GM19438 (cell line): ENCODE measurements at regions not wholly inside any gene's neighbourhood (a gene's known extent, or its start where the extent isn't known, plus 50 kb on each side); places are given as distances from the start of the nearest gene placed in this dataset.

ENCODE experiments used
- ATAC-seq: cut with Tn5 transposase; IDR thresholded peaks from one replicate; pipeline ENCODE4 v1.9.1; 2021; ENCODE audit warnings: low read depth; ENCODE audit not compliant: unreplicated experiment

GRCh38 chr9:23496489-23497136 lies 329.4 kb downstream of the ELAVL2 start:
- ATAC-seq: no peak

GRCh38 chr9:23497137-23497504 lies 328.9 kb downstream of the ELAVL2 start:
- no peak for ATAC-seq

DNA sequence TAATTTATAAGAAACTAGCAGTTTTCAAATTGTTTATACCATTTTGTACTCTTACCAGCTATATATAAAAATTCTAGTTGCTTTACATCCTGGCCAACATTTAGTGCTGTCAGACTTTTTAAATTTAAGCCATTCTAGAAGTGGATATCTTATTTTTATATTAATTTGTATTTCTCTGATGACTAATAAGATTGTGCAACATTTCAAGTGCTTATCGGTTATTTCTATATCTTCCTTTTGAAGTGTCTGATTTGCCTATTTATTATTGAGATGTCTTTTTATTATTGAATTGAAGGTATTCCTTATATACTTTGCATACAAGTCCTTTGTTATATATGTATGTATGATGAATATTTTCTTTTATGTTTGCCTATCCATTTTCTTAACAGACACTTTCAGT lies 324.0 kb downstream of the ELAVL2 start:
- no peak for ATAC-seq

GRCh38 chr9:23522952-23523351 lies 303.1 kb downstream of the ELAVL2 start:
- ATAC-seq: no peak

DNA sequence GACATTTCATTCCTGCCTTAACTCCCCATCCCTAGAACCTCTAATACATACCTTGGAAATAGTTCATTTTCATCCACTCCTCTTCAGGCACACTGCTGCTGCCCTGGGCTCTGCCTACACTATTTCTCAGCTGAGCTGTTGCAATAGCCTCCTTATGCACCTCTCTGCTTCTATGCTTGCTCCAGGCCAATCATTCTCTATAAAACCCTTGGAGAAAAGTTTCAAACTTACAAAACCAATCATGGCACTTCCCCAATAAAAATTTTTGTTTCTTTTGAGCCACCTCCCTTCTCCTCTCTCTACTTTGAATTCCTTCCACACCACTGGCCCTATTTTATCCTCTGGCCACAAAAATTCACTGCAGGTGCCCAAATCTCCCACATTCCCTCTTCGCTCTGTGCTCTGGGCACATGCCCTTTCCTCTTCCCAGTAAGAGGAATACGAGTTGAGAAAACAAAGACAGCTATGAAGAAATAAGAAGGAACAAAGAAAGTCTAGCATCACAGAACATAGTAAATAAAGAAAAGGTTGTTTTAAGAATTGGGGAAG lies 301.4 kb downstream of the ELAVL2 start:
- ATAC-seq: no peak

DNA sequence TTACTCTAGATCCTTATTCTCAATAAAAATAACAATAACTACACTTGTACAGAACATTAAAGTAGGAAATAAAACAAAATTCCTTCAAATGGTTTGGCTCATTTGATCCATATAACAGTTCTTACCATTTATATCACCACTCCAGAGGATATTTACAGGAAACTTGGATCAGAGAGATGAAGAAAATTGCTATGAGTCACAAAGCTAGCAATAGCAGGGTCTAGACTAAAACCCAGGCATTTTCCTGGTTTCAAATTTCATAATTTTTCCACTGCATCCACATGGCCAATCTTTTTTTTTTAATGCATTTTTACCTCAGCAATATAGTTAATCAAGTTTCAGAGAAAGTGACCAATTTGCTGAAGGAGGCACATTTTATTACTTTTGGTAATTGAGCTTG lies 299.2 kb downstream of the ELAVL2 start:
- ATAC-seq: no peak

DNA sequence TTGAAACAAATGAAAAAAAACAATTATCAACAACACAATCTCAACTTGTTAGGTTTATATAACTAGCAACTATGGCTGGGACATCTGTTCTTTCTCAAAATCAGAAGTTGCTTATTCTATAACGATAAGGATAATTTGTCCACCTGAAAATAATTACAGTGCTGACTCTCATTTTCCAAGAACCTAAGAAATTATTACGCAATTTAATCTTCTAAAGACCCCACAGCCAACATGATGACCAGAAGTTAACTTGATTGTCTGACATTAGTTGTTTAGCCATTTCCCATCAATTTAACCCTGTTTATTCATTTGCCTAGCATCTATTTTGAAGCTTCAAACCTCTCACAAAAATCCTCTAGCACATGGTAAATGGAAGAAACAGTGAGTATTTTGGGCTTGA lies 293.8 kb downstream of the ELAVL2 start:
- ATAC-seq: no peak

- no peak for ATAC-seq
These were observed 288.6 kb downstream of the ELAVL2 start for GRCh38 chr9:23537192-23538066.

- no peak for ATAC-seq
These were observed 288.0 kb downstream of the ELAVL2 start for GRCh38 chr9:23538067-23538402.

- no peak for ATAC-seq
These were observed 287.5 kb downstream of the ELAVL2 start for GRCh38 chr9:23538461-23539003.

GRCh38 chr9:23539311-23539710 lies 286.7 kb downstream of the ELAVL2 start:
- ATAC-seq: no peak

DNA sequence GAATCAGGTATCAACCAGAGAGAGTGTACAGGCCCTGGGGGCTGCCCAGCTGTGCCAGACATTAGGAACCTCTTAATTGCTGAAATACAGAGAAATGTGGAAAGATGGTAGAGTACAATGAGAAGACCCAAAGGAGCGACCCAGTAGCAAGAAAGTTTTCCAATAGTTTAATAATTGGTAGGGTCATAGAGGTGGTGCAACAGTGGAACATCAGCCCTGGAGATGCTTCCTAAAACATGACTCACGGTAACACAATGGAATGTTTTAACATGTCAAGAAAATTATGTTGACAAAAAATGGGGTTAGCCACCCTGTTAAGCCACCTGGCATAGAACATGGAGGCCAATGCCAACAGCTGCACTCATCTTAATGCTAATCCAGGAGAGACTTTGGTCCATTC lies 284.1 kb downstream of the ELAVL2 start:
- no peak for ATAC-seq

GRCh38 chr9:23542438-23542837 lies 283.6 kb downstream of the ELAVL2 start:
- ATAC-seq: no peak

DNA sequence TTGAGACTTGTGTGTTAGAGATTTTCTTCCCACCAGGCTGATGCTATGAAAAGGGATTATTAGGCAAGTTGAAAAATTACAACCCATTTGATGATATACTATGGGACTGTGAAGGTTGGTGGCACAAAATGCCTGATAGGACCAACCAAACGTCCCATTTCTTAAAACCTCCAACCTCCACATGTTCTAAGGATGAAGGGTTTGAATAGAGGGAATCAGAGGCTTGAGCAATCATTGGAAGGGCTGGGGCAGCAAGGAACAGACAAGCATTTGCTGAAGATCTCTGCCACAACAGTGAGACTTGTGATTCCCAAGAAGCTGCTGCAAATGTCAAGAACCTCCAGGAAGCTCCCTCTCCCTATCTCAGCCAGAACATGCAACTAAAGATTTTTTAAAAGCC lies 283.1 kb downstream of the ELAVL2 start:
- ATAC-seq: no peak

DNA sequence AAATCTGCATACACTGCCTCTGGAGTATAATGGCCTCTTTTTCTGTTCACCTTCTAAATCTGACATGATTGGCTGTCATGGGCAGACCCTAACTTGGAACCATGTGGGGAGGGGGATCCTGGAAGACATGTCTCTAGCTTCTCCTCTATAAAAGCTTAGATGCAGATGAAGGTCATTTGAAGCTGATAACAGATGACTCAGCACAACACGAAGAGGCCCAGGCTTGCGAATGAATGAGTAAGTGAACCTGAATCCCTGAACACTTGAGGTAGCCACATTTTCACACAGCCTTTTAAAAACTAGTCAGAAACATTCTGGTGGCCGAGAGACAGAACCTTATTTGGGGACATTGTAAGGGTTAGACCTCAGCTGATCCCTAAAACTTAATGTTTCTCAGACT lies 282.6 kb downstream of the ELAVL2 start:
- ATAC-seq: no peak

- no peak for ATAC-seq
These were observed 280.3 kb downstream of the ELAVL2 start for GRCh38 chr9:23545728-23546127.

GRCh38 chr9:23551311-23551721 lies 274.7 kb downstream of the ELAVL2 start:
- no peak for ATAC-seq

DNA sequence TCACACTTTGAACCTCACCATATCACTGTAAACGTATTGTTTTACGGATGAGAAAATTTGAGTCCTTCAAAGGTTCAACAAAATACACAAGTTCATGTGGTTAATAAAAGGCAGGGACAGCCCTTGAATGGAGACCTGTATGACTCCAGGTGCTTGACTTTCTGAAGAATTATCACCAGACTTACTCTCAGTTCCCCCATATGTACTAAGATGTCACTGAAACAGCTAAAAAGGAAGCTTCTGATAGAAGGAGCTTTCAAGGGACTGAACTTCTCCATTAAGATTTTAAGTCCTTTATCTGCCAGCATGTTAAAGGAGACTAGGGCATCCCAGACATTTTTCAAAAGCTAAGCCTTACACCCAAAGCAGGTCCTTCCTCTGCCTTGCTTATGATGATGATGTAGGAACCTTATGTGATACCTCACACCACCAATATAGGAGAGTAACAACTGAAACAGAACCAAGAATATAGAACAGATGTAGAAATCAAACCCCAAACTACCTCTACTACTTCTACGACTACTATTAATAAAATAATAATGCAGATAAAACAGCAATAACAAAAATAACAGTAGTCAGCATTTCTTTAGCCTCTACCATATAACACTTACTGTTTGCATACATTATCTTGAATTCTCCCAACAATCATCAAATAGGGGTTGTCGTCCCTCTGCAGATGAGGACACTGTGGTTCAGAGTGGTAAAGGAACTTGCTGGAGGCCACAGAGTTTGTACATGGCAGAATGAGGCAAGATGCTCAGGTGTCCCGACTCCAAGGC lies 273.9 kb downstream of the ELAVL2 start:
- ATAC-seq: no peak

DNA sequence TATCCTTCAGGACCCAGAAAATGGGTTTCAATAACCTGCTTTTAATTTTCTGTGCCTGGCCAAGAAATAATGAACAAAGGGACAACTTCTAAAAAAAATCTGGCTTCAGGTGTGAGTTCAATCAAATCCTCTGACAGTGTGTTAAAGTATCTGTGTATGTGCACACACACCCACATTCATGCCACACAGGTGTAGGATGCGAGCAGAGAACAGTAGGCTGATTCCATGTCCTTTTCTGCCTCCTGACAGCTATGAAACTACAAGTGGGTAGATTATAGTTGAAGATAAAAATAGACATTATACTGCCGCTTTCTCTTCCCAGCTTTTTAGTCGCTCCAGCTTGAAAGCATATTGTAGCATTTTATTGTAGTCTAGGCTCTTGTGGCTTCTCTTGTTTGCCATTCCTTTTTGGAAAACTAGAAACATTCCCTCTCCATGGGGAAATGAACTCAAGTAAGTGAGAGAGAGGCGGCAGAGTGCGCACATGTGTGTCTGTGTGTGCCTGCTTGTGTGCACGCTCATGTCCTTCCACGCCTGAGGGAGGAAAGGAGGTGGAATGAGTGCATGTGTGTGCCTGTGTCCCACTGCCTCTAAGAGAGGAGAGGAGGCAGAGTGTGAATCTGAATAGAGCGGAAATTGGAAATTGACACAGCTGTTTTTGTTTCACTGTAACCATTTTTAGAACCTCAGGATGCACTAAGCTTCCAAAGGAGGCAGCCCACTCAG lies 273.0 kb downstream of the ELAVL2 start:
- ATAC-seq: no peak

DNA sequence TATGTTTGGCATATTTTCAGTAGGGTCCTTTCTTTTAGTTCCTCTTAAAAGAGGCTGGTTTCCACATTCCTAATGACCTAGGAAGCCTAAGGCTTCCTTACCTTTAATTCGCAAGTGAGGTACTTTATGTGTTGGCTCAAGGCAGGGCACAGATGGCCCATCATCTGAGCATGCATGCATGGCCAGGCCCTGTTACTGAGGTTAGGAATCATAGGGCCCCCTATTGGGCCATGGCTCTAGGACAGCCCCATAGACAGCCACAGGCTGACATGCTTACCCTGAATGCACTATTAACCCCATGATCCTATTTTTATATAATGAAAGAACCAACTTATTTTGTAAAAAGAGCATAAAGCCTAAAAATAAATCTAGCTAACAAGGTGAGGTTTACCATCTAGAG lies 271.4 kb downstream of the ELAVL2 start:
- ATAC-seq: no peak
